GM18505 (cell line): ENCODE measurements at regions not wholly inside any gene's neighbourhood (a gene's known extent, or its start where the extent isn't known, plus 50 kb on each side); places are given as distances from the start of the nearest gene placed in this dataset.

ENCODE experiments used
- ATAC-seq: cut with Tn5 transposase; IDR thresholded peaks from one replicate; pipeline ENCODE4 v1.9.1; 2021; ENCODE audit not compliant: unreplicated experiment
- POLR2A ChIP-seq: IDR thresholded peaks from 4 replicates; pipeline ENCODE4 v1.6.1; 2011; ENCODE audit warnings: borderline replicate concordance; ENCODE audit not compliant: insufficient read depth, insufficient read length; ENCODE audit errors: extremely low read depth

GRCh38 chr1:59116920-59117542 lies 179.9 kb upstream of the FGGY start:
- TF ChIP-seq POLR2A = no peak
- ATAC-seq = no peak

- TF ChIP-seq POLR2A = no peak
- ATAC-seq = no peak
These were observed 174.4 kb upstream of the FGGY start for GRCh38 chr1:59122527-59122926.

- TF ChIP-seq POLR2A = no peak
- ATAC-seq = no peak
These were observed 173.7 kb upstream of the FGGY start for GRCh38 chr1:59123081-59123681.

- TF ChIP-seq POLR2A = no peak
These were observed 172.7 kb upstream of the FGGY start for GRCh38 chr1:59124166-59124565.

GRCh38 chr1:59125154-59125553 lies 171.7 kb upstream of the FGGY start:
- ATAC-seq = no peak
- no peak for TF ChIP-seq POLR2A

More at GRCh38 chr1:59124166-59124565, 172.7 kb upstream of the FGGY start:
- no peak for ATAC-seq

GRCh38 chr1:59125676-59126320 lies 171.1 kb upstream of the FGGY start:
- TF ChIP-seq POLR2A = no peak
- no peak for ATAC-seq

- TF ChIP-seq POLR2A = no peak
- ATAC-seq = no peak
These were observed 170.5 kb upstream of the FGGY start for GRCh38 chr1:59126366-59126765.

GRCh38 chr1:59128239-59128736 lies 168.6 kb upstream of the FGGY start:
- no peak for ATAC-seq
- no peak for TF ChIP-seq POLR2A

GRCh38 chr1:59128784-59129227 lies 168.1 kb upstream of the FGGY start:
- TF ChIP-seq POLR2A = no peak
- ATAC-seq = no peak

GRCh38 chr1:59132295-59132694 lies 164.6 kb upstream of the FGGY start:
- TF ChIP-seq POLR2A = no peak
- no peak for ATAC-seq

GRCh38 chr1:59133997-59134396 lies 162.9 kb upstream of the FGGY start:
- TF ChIP-seq POLR2A = no peak
- ATAC-seq = no peak

- no peak for TF ChIP-seq POLR2A
- ATAC-seq = no peak
These were observed 161.1 kb upstream of the FGGY start for GRCh38 chr1:59135761-59136255.

GRCh38 chr1:59136541-59137275 lies 160.2 kb upstream of the FGGY start:
- no peak for ATAC-seq
- no peak for TF ChIP-seq POLR2A
